ENCODE measurements at regions not wholly inside any gene's neighbourhood (a gene's known extent, or its start where the extent isn't known, plus 50 kb on each side); places are given as distances from the start of the nearest gene placed in this dataset.

- no peak for DNase-seq
These were observed 421.1 kb upstream of the RGS6 start for GRCh38 chr14:71511152-71511551.

GRCh38 chr14:71514941-71515919 is 417.0 kb upstream of the RGS6 start:
- no peak for DNase-seq

GRCh38 chr14:71521238-71522135 is 410.7 kb upstream of the RGS6 start:
- DNase-seq: no peak

- DNase-seq: no peak
These were observed 408.5 kb upstream of the RGS6 start for GRCh38 chr14:71523630-71524319.

GRCh38 chr14:71524320-71524982 is 407.8 kb upstream of the RGS6 start:
- DNase-seq: no peak

GRCh38 chr14:71525663-71526221 is 406.5 kb upstream of the RGS6 start:
- DNase-seq: no peak

GRCh38 chr14:71526388-71526787 is 405.8 kb upstream of the RGS6 start:
- DNase-seq: no peak

GRCh38 chr14:71527838-71528237 is 404.4 kb upstream of the RGS6 start:
- DNase-seq: no peak

- DNase-seq: peak; percentile 76
These were observed 402.4 kb upstream of the RGS6 start for GRCh38 chr14:71529848-71530247.

GRCh38 chr14:71532344-71532743 is 399.9 kb upstream of the RGS6 start:
- peak; percentile 34 for DNase-seq

GRCh38 chr14:71532790-71533189 is 399.4 kb upstream of the RGS6 start:
- no peak for DNase-seq

GRCh38 chr14:71533390-71533789 is 398.8 kb upstream of the RGS6 start:
- DNase-seq: peak; percentile 36

GRCh38 chr14:71533800-71534199 is 398.4 kb upstream of the RGS6 start:
- no peak for DNase-seq

GRCh38 chr14:71534506-71534905 is 397.7 kb upstream of the RGS6 start:
- no peak for DNase-seq

GRCh38 chr14:71536015-71536740 is 396.1 kb upstream of the RGS6 start:
- no peak for DNase-seq

- DNase-seq: no peak
These were observed 395.1 kb upstream of the RGS6 start for GRCh38 chr14:71536927-71537772.

GRCh38 chr14:71538288-71538687 is 393.9 kb upstream of the RGS6 start:
- no peak for DNase-seq

- DNase-seq: no peak
These were observed 393.1 kb upstream of the RGS6 start for GRCh38 chr14:71538938-71539649.

GRCh38 chr14:71539650-71540285 is 392.5 kb upstream of the RGS6 start:
- peak; percentile 31 for DNase-seq

Data from left hindlimb (tissue), 1 donor.